Right lobe of liver (tissue), 6 donors: ENCODE measurements at regions not wholly inside any gene's neighbourhood (a gene's known extent, or its start where the extent isn't known, plus 50 kb on each side); places are given as distances from the start of the nearest gene placed in this dataset.

Experiments
- ATAC-seq, 4 donors: fragments of 200-7000 bp; cut with Tn5 transposase; one replicate each; pipeline ENCODE4 v1.9.1; 2020; ENCODE audit warnings: mild to moderate bottlenecking in 4 of 4, moderate library complexity in 4 of 4
- DNase-seq, 3 donors: peaks; one replicate each; pipeline ENCODE4 v3.0.0-alpha.2; 2020
- H3K27ac ChIP-seq, 3 donors: fragments of 200-600 bp; one replicate each; pipeline ENCODE4 v1.8.0; 2022
- H3K27me3 ChIP-seq, 2 donors: fragments of 200-600 bp; one replicate each; pipeline ENCODE4 v1.8.0; 2022
- H3K36me3 ChIP-seq, 4 donors: fragments of 200-600 bp; sonication (generic) in 1 of 4; one replicate each; pipeline versions ENCODE4 v1.5.1 to v1.8.0; 2017 to 2022; ENCODE audit warnings: control low read depth in 1 of 4
- H3K4me1 ChIP-seq, 4 donors: fragments of 200-600 bp; sonication (generic) in 1 of 4; one replicate each; pipeline versions ENCODE4 v1.5.1 to v1.8.0; 2017 to 2022; ENCODE audit warnings: control low read depth in 1 of 4
- H3K4me3 ChIP-seq, 3 donors: fragments of 200-600 bp; one replicate each; pipeline ENCODE4 v1.8.0; 2022
- H3K9me3 ChIP-seq, 4 donors: fragments of 200-600 bp; sonication (generic) in 1 of 4; one replicate each; pipeline versions ENCODE4 v1.5.1 to v1.8.0; 2017 to 2022; ENCODE audit warnings: control low read depth in 1 of 4
- CTCF ChIP-seq, 4 donors: fragments of 200-600 bp in 3 of 4; fragments of 450-650 bp in 1 of 4; IDR thresholded peaks; one replicate each; pipeline versions ENCODE4 v1.5.1 to v1.8.0; 2016 to 2022; ENCODE audit warnings: antibody characterized with exemption in 4 of 4, mild to moderate bottlenecking in 2 of 4
- POLR2A ChIP-seq: fragments of 450-650 bp; IDR thresholded peaks from one replicate; pipeline ENCODE4 v1.6.1; 2017; ENCODE audit warnings: antibody characterized with exemption, mild to moderate bottlenecking
- WGBS: methylation state at CpG from one replicate; pipeline ENCODE4 v1.1.6; 2018; ENCODE audit warnings: low coverage, low lambda C conversion rate; ENCODE audit not compliant: insufficient coverage; ENCODE audit errors: missing lambda C conversion rate; 5-methylcytosine and 5-hydroxymethylcytosine counted together
- intact Hi-C, 2 donors: fragments of 100-400 bp; cut with DNase I; formaldehyde crosslinking; loops; one replicate each; pipeline versions ENCODE4 v1.11.2 to v1.14.1; 2022
- donor health status: DM: no; HTN: yes; CAD: no.
- donor health status: DM: no; HTN: no; CAD: no.
- donor health status: DM: no; HTN: no; CAD: no.
- donor health status: DM: no; HTN: yes; CAD: no.
- donor health status: DM: no; HTN: yes; CAD: no.

GRCh38 chr2:16150456-16151280, 210.3 kb downstream of the MYCN start:
- no peak for TF ChIP-seq POLR2A
- no peak for TF ChIP-seq CTCF (IDR thresholded peaks at IDR 0.05)

GRCh38 chr2:16149349-16150243, 209.2 kb downstream of the MYCN start:
- no peaks in the 10 kb centered on the region for H3K27me3 ChIP-seq
- no peaks in the 10 kb centered on the region for H3K9me3 ChIP-seq
- ATAC-seq (no peak), DNase-seq (no peak)
- 77% methylated on average over 7 of the region's 17 CpGs for WGBS
- H3K4me3 ChIP-seq, result no peak overlapping the region
- no peaks in the 10 kb centered on the region for H3K4me1 ChIP-seq
- no peak for TF ChIP-seq CTCF (IDR thresholded peaks at IDR 0.05)
- TF ChIP-seq POLR2A, result no peak
- intact Hi-C loops, result no loop called here
- H3K36me3 ChIP-seq, result no peaks in the 10 kb centered on the region
- no peak overlapping the region for H3K27ac ChIP-seq

More at GRCh38 chr2:16150456-16151280, 210.3 kb downstream of the MYCN start:
- Histone ChIP-seq H3K4me1 (no peaks in the 10 kb centered on the region), H3K9me3 (no peaks in the 10 kb centered on the region), H3K36me3 (no peaks in the 10 kb centered on the region), H3K27ac (no peak overlapping the region), H3K27me3 (no peaks in the 10 kb centered on the region), H3K4me3 (no peak overlapping the region)
- ATAC-seq (no peak), DNase-seq (no peak)
- intact Hi-C loops, result no loop called here
- 72% methylated on average over 5 of the region's 5 CpGs for WGBS

DNA sequence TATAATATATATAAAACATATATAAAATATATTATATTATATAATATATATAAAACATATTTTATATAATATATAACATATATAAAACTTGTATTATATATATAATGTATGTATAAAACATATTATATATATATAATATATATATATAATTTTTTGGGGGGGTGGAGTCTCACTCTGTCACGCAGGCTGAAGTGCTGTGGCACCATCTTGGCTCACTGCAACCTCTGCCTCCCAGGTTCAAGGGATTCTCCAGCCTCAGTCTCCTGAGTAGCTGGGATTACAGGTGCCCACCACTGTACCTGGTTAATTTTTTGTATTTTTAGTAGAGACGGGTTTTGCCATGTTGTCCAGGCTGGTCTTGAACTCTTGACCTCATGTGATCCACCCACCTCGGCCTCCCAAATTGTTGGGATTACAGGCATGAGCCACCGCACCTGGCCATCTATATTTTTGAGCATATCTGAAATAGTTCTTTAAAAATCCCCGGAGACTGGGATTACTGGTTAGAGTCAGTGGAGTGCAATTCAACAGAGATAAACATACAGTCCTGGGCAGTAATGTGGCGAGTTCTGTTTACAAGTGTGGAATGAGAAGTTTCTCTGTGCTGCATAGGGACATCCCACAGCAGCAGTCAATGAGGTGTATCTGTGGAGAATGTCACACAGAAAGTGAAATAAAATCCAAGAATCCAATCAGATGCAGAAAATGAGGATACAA, 208.4 kb downstream of the MYCN start:
- Histone ChIP-seq H3K36me3 (no peaks in the 10 kb centered on the region), H3K27ac (no peak overlapping the region), H3K9me3 (no peaks in the 10 kb centered on the region), H3K27me3 (no peaks in the 10 kb centered on the region), H3K4me3 (no peak overlapping the region), H3K4me1 (no peaks in the 10 kb centered on the region)
- no peak for DNase-seq
- WGBS, result 87% methylated on average over 6 of the region's 6 CpGs
- TF ChIP-seq CTCF (IDR thresholded peaks at IDR 0.05), result no peak
- no peak for TF ChIP-seq POLR2A
- ATAC-seq, result peak in 1 of 4 donors; percentile 28
- intact Hi-C loops, result no loop called here
